NCI-H446 (cell line): ENCODE measurements at regions not wholly inside any gene's neighbourhood (a gene's known extent, or its start where the extent isn't known, plus 50 kb on each side); places are given as distances from the start of the nearest gene placed in this dataset.
A peak's percentile ranks its signal among the peaks of the same experiment; 100 is the strongest.
"Not testable (repeated sequence)": the region's sequence is repeated elsewhere in the genome, so short reads cannot be mapped to it uniquely, and the experiment has no call there.

Experiments used
- DNase-seq, 2 experiments: peaks; one replicate each; lab custom pipeline; 2025; lab: John Stamatoyannopoulos, UW

DNA sequence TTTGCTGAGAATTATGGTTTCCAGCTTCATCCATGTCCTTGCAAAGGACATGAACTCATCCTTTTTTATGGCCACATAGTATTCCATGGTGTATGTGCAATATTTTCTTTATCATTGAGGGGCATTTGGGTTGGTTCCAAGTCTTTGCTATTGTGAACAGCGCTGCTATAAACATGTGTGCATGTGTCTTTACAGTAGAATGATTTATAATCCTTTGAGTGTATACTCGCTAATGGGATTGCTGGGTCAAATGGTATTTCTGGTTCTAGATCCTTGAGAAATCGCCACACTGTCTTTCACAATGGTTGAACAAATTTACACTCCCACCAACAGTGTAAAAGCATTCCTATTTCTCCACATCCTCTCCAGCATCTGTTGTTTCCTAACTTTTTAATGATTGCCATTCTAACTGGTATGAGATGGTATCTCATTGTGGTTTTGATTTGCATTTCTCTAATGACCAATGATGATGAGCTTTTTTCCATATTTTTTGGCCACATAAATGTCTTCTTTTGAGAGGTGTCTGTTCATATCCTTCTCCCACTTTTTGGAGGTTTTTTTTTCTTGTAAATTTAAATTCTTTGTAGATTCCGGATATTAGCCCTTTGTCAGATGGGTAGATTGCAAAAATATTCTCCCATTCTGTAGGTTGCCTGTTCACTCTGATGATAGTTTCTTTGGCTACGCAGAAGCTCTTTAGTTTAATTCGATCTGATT, 180.1 kb downstream of the PLPPR4 start:
- DNase-seq, result not testable (repeated sequence)

DNA sequence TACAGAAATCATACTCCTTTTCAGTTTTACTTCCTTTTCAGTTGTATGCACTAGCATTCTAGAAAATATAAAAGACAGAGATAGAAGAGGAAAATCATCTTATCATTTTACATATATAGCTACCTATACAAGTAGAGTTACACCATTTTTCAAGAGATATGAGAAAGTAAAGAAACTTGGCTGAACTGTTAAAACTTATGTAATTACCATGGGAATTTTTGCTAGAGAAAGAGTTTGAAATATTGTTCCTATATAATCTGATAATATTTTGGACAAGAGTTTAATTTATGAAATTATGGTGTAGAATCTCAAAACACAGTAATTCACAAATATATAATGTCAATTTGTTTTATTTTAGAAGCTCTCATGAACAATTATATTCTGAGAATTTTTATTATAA, 180.8 kb downstream of the PLPPR4 start:
- DNase-seq, result no peak

GRCh38 chr1:99445486-99445885, 181.2 kb downstream of the PLPPR4 start:
- peak in 1 of 2 experiments; percentile 28 for DNase-seq

DNA sequence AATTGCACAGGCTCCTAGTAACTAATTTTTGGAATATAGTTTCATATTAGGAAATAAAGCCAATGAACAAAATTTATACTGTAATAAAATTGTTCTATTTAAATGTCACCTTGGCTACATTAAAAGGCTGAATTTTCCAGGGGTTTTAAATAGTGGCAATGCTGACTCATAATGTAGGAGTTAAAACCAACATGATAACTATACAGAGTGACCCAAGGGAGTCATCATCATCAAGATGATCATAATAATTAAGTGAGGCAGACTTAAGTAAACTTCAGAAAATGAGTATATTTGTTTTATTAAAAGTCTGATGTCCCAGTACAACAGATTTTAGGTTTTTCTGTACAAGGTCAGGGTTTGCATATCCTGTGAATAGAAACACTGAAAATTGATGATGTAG, 183.4 kb downstream of the PLPPR4 start:
- DNase-seq, result no peak

DNA sequence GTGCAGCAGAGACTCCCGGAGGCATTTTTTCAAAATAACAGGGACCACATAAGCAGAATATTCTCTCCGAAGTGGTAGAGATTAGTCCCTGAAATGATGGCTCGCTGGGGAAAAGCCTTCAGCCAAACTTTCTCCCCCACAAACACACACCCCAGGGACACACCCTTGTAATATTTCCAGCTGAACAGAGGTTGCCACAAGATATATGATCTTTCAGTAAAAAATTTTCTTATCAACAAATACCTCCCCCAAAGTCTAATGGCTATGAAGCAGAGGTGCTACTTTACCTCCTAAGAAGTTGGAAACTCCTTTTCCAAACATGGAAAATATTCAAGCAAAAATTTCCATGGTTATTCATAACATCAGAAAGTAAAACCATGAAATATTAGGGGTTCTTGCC, 190.2 kb upstream of the PALMD start:
- DNase-seq, result no peak

DNA sequence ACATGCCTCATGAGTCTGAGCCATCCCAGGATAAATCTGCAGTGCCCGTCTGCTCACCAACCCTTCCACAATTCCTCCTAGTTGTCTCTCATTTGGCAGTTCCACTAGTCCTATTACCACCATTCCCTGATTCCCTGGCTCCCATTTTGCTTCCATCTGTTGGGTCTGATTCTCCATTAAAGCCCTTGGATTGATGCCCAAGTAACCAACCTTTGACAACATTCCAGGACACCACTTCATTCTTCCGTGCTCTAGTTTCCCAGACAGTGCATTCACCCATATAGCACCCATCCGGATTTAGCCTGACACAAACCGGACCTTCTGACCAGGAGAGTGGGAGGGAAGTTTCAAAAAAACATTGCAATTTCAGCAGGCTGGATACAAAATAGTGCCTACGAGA, 189.4 kb upstream of the PALMD start:
- peak; percentile 68 to 93 for DNase-seq

GRCh38 chr1:99457381-99458165, 188.3 kb upstream of the PALMD start:
- DNase-seq, result no peak

DNA sequence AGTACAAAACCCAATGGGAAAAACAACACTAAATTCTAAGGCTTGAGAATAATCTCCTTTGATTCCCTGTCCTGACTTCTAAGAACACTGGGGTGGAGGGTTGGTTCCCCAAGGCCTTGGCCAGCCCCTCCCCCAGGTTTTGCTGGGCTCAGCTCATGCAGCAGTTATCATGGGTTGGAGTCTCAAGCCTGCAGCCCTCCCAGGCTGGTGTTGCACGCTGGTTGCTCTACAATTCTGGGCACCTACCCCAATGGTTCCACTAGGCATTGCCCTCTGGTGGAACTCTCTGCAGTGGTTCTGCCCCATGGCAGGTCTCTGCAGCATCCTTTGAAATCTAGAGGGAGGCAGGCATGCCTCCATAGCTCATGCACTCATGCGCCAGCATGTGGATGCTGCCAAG, 184.4 kb upstream of the PALMD start:
- no peak for DNase-seq

GRCh38 chr1:99464738-99465137, 181.2 kb upstream of the PALMD start:
- no peak for DNase-seq

DNA sequence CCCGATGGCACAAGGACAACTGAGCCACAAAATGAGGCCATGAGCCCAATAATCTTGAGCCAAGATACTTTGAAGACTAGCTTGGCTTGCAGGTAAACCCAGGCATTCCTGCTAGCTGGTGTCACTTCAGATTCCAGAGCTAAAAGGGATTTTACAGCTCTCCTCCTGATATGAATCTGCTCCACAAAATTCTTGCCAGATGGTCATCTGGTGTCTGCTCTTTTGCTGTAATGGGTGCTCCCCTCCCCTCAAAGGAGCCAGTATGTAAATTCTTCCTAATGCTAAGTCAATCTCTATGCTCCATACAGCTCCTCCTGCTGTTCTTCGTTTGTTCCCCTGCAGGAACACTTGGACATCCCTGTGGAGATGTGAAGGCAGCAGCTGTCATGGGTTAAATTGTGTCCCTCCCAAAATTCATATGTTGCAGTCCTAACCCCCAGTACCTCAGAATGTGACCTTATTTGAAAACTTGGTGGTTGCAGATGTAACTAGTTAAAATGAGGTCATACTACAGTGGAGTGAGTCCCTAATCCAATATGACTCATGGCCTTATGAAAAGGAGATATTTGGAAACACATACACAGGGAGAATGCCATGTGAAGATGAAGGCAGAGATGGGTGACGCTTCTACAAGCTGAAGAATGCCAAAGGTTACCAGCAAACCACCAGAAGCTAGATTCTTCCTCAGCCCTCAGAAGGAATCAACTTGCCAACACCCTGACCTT, 180.6 kb upstream of the PALMD start:
- peak; percentile 15 to 63 for DNase-seq

DNA sequence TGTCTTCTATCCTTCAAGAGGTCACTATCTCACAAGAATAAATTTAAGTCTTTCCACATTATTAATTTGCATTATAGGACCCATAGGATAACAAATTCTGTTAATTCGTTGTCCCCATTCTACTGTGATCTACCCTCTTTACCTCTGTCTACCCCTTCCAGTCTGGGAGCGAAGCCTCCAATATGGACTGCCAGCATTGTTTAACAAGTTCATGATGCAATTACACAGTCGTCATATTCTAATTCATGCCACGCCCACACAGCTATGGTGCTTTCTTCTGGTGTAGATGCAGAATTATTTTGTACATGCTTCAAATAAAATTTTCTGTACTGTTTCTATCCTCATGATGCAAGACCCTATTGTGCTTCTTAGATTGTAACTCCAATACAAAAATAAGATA, 178.3 kb upstream of the PALMD start:
- no peak for DNase-seq

- DNase-seq, result peak; percentile 36 to 81
These were observed 176.4 kb upstream of the PALMD start for GRCh38 chr1:99469550-99469971.

GRCh38 chr1:99472893-99473292, 173.0 kb upstream of the PALMD start:
- no peak for DNase-seq

DNA sequence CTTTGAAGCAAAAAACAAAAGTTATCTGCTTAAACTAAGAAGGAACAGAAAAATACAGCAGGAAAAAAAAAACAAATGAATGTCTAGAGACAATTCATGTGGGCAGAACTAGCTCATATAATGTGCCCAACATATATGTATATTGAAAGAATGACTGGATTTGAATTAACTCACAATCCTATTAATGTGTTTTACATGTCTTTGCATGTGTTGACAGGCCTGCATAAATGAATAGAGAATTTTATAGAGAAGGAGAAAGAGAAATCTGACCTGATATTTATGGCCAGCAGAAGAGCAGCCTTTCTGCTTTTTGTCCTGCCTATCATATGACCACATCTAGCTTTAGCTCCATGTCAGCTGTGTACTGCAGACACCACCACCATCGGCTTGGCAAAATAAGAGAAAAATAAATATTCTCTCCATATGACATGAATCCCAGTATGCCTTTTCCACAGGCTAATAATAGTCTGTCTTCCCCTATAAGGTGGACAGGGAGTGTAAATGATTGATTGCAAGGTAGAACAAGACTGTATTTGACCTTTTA, 171.5 kb upstream of the PALMD start:
- no peak for DNase-seq

DNA sequence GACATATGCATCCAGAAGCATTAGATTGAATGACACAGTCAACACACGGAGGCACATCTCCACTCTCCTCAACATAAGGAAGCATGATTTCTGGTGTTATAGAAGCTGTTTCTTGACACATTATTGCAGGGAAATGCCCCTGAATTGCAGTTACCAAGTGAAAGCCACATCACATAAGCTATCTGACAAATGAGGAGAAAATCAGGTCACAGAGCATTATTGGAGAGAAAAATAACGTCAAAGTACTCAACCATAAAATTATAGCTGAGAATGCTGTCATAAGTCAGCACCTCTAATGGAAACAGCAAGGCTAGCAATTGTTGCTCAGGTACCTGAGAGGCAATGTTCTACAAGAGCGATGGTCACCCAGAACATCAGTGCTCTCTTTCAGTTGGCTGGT, 169.9 kb upstream of the PALMD start:
- no peak for DNase-seq

- peak; percentile 70 to 85 for DNase-seq
These were observed 164.4 kb upstream of the PALMD start for GRCh38 chr1:99481391-99481996.

DNA sequence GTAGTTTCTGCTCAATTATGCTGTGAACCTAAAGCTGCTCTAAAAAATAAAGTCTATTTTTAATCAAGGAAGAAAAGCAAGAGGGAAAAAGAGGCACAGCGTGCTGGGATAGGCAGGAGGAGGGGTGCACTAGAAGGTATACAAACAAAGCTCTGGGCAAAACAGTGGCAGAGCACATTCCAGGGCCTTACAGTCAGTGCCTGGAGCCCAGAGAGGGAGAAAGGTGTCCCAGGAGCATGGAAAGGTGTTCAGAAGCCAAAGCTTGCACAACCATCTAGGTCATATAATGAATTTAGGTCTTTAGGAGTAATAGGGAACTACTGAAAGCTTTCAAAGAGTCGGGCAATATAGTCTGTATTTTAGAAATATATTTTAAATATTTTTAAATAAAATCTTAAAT, 163.6 kb upstream of the PALMD start:
- no peak for DNase-seq

- no peak for DNase-seq
These were observed 163.2 kb upstream of the PALMD start for GRCh38 chr1:99482750-99483149.

- DNase-seq, result no peak
These were observed 155.9 kb upstream of the PALMD start for GRCh38 chr1:99490031-99490430.

DNA sequence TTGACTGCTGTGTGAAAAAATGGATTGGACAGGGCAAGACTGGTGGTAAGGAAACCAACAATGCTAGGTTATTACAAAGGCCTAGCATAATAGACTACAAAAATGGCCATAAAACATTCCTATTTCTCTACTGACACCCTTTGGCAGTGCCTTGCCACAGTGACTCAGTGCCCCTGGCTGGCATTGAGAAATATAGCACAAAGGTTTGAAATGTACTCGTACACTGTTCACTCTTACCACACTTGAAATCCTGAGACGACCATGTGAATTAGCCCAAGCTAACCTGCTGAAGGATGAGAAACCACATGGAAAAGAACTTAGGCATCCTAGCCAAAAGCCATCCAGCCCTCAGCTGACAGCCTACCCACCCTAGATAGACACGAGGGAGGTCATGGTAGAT, 149.8 kb upstream of the PALMD start:
- no peak for DNase-seq

DNA sequence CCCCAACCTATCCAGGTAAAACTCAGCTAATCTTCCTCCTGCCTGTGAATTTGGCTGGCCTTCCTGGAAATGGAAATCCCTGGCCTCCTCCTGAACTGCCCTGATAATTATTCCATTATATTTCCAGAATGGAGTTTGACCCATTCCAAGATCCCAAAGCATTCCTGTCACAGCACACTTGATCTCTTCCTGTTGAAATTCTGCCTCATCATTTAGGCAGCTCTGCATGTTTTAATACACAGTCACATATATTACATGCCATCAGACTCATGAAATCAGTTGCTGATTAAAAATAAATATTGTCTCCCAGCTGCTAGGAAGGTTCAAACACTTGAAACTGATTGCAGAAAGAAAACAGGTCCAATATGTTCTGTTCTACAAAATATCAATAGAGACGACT, 148.2 kb upstream of the PALMD start:
- DNase-seq, result no peak

GRCh38 chr1:99500541-99500940, 145.4 kb upstream of the PALMD start:
- no peak for DNase-seq
